Liver (tissue), 3 donors: ENCODE measurements at regions not wholly inside any gene's neighbourhood (a gene's known extent, or its start where the extent isn't known, plus 50 kb on each side); places are given as distances from the start of the nearest gene placed in this dataset.

Source experiments
- ATF3 ChIP-seq: IDR thresholded peaks from 2 replicates; pipeline ENCODE4 v1.6.1; 2016; ENCODE audit warnings: antibody characterized with exemption
- EGR1 ChIP-seq, 2 donors: IDR thresholded peaks; 2 replicates each; pipeline ENCODE4 v1.6.1; 2016 to 2018; ENCODE audit warnings: antibody characterized with exemption in 2 of 2, low read depth in 2 of 2
- GABPA ChIP-seq, 2 donors: IDR thresholded peaks in 1 of 2; conservative IDR thresholded peaks in 1 of 2; 2 replicates each; pipeline ENCODE4 v1.6.1; 2016; ENCODE audit warnings: antibody characterized with exemption in 2 of 2, mild to moderate bottlenecking in 1 of 2, moderate library complexity in 1 of 2
- JUND ChIP-seq, 2 donors: IDR thresholded peaks; 2 replicates each; pipeline ENCODE4 v1.6.1; 2016; ENCODE audit warnings: antibody characterized with exemption in 2 of 2
- NR2F2 ChIP-seq: IDR thresholded peaks from 2 replicates; pipeline ENCODE4 v1.6.1; 2016; ENCODE audit warnings: antibody characterized with exemption
- RAD21 ChIP-seq, 2 donors: IDR thresholded peaks; 2 replicates each; pipeline ENCODE4 v1.6.1; 2016; ENCODE audit warnings: antibody characterized with exemption in 2 of 2, mild to moderate bottlenecking in 2 of 2
- SP1 ChIP-seq: IDR thresholded peaks from 2 replicates; pipeline ENCODE4 v1.6.1; 2018; ENCODE audit warnings: antibody characterized with exemption, mild to moderate bottlenecking
- TAF1 ChIP-seq: conservative IDR thresholded peaks from 2 replicates; pipeline ENCODE4 v1.6.1; 2016; ENCODE audit warnings: antibody characterized with exemption, mild to moderate bottlenecking
- YY1 ChIP-seq: IDR thresholded peaks from 2 replicates; pipeline ENCODE4 v1.6.1; 2016; ENCODE audit warnings: antibody characterized with exemption, mild to moderate bottlenecking
- TF ChIP-seq, protein P1 (sequence below): IDR thresholded peaks from 2 replicates; pipeline ENCODE4 v1.6.1; 2016; ENCODE audit warnings: antibody characterized with exemption
- TF ChIP-seq, protein P2 (sequence below): fragments of 150-350 bp; IDR thresholded peaks from 2 replicates; pipeline ENCODE4 v1.5.1; 2017; ENCODE audit warnings: improper control_type of control experiment, low read depth, low read length; ENCODE audit not compliant: missing input control
- TF ChIP-seq, protein P3 (sequence below): IDR thresholded peaks from 2 replicates; pipeline ENCODE4 v1.6.1; 2016; ENCODE audit warnings: antibody characterized with exemption, mild to moderate bottlenecking
- donor health status: healthy.
- donor health status: healthy.

GRCh38 chr3:166560253-166560652 lies 723.0 kb upstream of the BCHE start:
- TF ChIP-seq, protein P1, sequence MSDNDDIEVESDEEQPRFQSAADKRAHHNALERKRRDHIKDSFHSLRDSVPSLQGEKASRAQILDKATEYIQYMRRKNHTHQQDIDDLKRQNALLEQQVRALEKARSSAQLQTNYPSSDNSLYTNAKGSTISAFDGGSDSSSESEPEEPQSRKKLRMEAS: no peak
- no peak for TF ChIP-seq GABPA (IDR thresholded peaks at IDR 0.05 in 1 of 2, conservative IDR thresholded peaks at IDR 0.05 in 1 of 2)
- no peak for TF ChIP-seq EGR1 (IDR thresholded peaks at IDR 0.05; ENCODE audit: low read depth in 2 of 2)
- TF ChIP-seq TAF1: no peak
- TF ChIP-seq, protein P2, sequence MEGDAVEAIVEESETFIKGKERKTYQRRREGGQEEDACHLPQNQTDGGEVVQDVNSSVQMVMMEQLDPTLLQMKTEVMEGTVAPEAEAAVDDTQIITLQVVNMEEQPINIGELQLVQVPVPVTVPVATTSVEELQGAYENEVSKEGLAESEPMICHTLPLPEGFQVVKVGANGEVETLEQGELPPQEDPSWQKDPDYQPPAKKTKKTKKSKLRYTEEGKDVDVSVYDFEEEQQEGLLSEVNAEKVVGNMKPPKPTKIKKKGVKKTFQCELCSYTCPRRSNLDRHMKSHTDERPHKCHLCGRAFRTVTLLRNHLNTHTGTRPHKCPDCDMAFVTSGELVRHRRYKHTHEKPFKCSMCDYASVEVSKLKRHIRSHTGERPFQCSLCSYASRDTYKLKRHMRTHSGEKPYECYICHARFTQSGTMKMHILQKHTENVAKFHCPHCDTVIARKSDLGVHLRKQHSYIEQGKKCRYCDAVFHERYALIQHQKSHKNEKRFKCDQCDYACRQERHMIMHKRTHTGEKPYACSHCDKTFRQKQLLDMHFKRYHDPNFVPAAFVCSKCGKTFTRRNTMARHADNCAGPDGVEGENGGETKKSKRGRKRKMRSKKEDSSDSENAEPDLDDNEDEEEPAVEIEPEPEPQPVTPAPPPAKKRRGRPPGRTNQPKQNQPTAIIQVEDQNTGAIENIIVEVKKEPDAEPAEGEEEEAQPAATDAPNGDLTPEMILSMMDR: no peak
- TF ChIP-seq ATF3: no peak
- TF ChIP-seq, protein P3, sequence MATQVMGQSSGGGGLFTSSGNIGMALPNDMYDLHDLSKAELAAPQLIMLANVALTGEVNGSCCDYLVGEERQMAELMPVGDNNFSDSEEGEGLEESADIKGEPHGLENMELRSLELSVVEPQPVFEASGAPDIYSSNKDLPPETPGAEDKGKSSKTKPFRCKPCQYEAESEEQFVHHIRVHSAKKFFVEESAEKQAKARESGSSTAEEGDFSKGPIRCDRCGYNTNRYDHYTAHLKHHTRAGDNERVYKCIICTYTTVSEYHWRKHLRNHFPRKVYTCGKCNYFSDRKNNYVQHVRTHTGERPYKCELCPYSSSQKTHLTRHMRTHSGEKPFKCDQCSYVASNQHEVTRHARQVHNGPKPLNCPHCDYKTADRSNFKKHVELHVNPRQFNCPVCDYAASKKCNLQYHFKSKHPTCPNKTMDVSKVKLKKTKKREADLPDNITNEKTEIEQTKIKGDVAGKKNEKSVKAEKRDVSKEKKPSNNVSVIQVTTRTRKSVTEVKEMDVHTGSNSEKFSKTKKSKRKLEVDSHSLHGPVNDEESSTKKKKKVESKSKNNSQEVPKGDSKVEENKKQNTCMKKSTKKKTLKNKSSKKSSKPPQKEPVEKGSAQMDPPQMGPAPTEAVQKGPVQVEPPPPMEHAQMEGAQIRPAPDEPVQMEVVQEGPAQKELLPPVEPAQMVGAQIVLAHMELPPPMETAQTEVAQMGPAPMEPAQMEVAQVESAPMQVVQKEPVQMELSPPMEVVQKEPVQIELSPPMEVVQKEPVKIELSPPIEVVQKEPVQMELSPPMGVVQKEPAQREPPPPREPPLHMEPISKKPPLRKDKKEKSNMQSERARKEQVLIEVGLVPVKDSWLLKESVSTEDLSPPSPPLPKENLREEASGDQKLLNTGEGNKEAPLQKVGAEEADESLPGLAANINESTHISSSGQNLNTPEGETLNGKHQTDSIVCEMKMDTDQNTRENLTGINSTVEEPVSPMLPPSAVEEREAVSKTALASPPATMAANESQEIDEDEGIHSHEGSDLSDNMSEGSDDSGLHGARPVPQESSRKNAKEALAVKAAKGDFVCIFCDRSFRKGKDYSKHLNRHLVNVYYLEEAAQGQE: no peak
- TF ChIP-seq NR2F2: no peak
- no peak for TF ChIP-seq YY1
- TF ChIP-seq RAD21 (IDR thresholded peaks at IDR 0.05): no peak
- no peak for TF ChIP-seq JUND (IDR thresholded peaks at IDR 0.05)
- no peak for TF ChIP-seq SP1
